Nephron progenitor cell (in vitro differentiated cells): ENCODE measurements at regions not wholly inside any gene's neighbourhood (a gene's known extent, or its start where the extent isn't known, plus 50 kb on each side); places are given as distances from the start of the nearest gene placed in this dataset.

Experiments
- DNase-seq: peaks from one replicate; pipeline ENCODE4 v3.0.0; 2021
- H3K27ac Mint-ChIP-seq: 2 replicates; pipeline ENCODE4 v1.8.0; 2021; ENCODE audit warnings: mild to moderate bottlenecking, moderate library complexity, mixed read lengths
- H3K27me3 Mint-ChIP-seq: 2 replicates; pipeline ENCODE4 v1.8.0; 2021; ENCODE audit warnings: mild to moderate bottlenecking, low read depth, mixed read lengths; ENCODE audit not compliant: poor library complexity
- H3K36me3 Mint-ChIP-seq: 2 replicates; pipeline ENCODE4 v1.8.0; 2021; ENCODE audit warnings: low read depth, mixed read lengths
- H3K4me1 Mint-ChIP-seq: 2 replicates; pipeline ENCODE4 v1.8.0; 2021; ENCODE audit warnings: mixed read lengths
- H3K4me3 Mint-ChIP-seq: 2 replicates; pipeline ENCODE4 v1.8.0; 2021; ENCODE audit warnings: mild to moderate bottlenecking, moderate library complexity, mixed read lengths
- H3K9me3 Mint-ChIP-seq: 2 replicates; pipeline ENCODE4 v1.8.0; 2021; ENCODE audit warnings: mild to moderate bottlenecking, moderate library complexity, mixed read lengths
- CTCF ChIP-seq: fragments of 200-600 bp; sonication (generic); IDR thresholded peaks from 2 replicates; pipeline ENCODE4 v1.5.0; 2021; ENCODE audit warnings: antibody characterized with exemption

DNA sequence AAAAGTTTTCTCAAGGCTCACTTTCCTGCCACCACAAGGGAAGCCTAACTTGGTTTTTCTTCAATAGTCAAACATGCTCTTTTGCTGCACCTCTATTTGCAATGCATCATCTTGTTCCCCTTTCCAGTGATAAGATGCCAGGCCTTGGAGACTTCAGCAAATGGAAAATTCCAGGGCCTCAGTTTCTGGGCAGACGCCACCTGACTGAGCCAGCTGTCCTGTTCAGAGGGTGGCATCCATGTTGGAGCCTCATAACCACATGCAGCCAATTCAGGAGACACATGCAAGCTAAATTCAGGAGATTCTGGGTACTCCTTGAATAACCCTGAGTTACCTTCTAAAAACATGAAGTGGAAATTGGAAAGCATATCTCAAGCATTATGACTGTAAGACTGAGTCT, 51.8 kb upstream of the ADRA1D start:
- Mint-ChIP-seq H3K9me3 (peaks cover 17% of the 10 kb centered on the region), H3K4me3 (no peak overlapping the region), H3K27ac (no peak overlapping the region), H3K27me3 (peaks cover 24% of the 10 kb centered on the region), H3K4me1 (peaks cover 5% of the 10 kb centered on the region), H3K36me3 (no peaks in the 10 kb centered on the region)
- TF ChIP-seq CTCF: no peak
- DNase-seq: no peak

DNA sequence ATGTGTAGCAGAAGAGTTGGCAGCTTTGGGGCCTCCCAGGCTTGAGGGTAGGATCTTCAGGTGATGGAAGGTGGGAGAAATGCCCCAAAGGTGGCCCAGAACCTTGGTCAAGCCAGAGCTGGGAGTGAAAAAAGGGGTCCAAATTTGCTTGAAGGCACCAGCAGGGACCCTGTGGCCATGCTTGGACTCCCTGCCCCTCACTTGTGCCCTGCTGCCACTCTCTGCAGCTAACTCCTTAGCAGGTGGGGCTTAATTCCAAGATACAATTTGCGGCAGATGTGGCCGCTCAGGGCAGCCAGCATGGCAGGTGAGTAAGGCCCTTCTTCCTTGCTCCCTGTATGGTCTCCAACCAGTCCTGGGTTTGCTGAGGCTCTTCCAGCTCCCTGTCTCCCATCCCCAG, 51.3 kb upstream of the ADRA1D start:
- Mint-ChIP-seq H3K4me3 (no peak overlapping the region), H3K9me3 (peaks cover 17% of the 10 kb centered on the region), H3K4me1 (peaks cover 5% of the 10 kb centered on the region), H3K27me3 (peaks cover 25% of the 10 kb centered on the region), H3K36me3 (no peaks in the 10 kb centered on the region), H3K27ac (no peak overlapping the region)
- no peak for TF ChIP-seq CTCF
- no peak for DNase-seq

DNA sequence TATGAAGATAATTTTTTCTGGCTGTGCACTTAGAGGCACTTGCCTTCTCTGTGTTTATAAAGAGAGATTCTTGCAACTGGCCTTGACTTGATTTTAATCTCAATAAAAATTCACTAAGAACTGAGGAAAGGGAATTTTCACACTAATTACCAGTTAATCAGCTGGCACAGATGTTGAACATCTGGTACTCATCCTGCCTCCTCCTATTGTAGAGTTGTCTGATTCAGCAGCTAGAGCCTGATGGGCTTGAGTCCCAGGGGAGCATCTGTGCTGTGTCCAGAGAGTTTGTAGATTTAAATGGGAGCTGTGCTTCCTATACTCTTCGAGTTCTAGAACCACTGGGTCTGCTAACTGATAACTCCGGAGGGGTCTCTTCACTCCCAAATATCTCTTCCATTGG, 50.7 kb upstream of the ADRA1D start:
- H3K4me1 Mint-ChIP-seq: peaks cover 5% of the 10 kb centered on the region
- peaks cover 17% of the 10 kb centered on the region for H3K9me3 Mint-ChIP-seq
- TF ChIP-seq CTCF: no peak

DNA sequence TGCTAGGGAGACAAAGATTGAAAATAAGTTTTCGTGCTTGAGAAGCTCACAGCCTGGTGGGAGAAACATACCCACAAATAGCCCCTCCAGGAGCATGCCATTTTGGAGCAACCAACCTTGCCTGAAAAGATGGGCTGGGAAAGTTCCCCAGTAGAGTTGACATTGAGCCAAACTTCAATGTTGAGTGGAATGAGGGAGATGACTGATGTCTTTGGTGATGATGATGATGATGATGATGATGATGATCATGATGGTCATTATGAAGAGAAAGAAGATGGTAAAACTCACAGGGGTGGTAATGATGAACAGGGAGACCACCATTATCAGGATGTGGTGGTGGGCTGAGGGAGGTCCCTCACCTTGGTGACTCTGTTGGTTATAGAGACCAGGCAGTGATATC, 50.1 kb upstream of the ADRA1D start:
- H3K4me3 Mint-ChIP-seq: no peak overlapping the region
- no peak for TF ChIP-seq CTCF
- H3K36me3 Mint-ChIP-seq: no peaks in the 10 kb centered on the region
- peaks cover 28% of the 10 kb centered on the region for H3K27me3 Mint-ChIP-seq
- DNase-seq: no peak
- H3K27ac Mint-ChIP-seq: no peak overlapping the region
- peaks cover 17% of the 10 kb centered on the region for H3K9me3 Mint-ChIP-seq
- H3K4me1 Mint-ChIP-seq: peaks cover 5% of the 10 kb centered on the region

More for the DNA sequence above, 50.7 kb upstream of the ADRA1D start:
- Mint-ChIP-seq H3K36me3 (no peaks in the 10 kb centered on the region), H3K27me3 (peaks cover 28% of the 10 kb centered on the region), H3K27ac (no peak overlapping the region), H3K4me3 (no peak overlapping the region)
- no peak for DNase-seq
